ENCODE measurements at regions not wholly inside any gene's neighbourhood (a gene's known extent, or its start where the extent isn't known, plus 50 kb on each side); places are given as distances from the start of the nearest gene placed in this dataset.

- no TSS peak for BruUV-seq (replicated peaks)
- in situ Hi-C loops (cut with MboI) (no loop called here), intact Hi-C loops (cut with micrococcal nuclease) (no loop called here)
- Histone ChIP-seq H3K9me3 (replicated peaks; ENCODE audit: control insufficient read depth, insufficient read depth, low read depth, low read length) (no peaks in the 10 kb centered on the region), H3K9me1 (ENCODE audit: control insufficient read depth, insufficient read depth, low read length) (no peaks in the 10 kb centered on the region), H3K9ac (ENCODE audit: insufficient read depth in 1 of 2, low read depth in 2 of 2, low read length in 2 of 2) (no peak overlapping the region), H3K4me1 (replicated peaks in 1 of 2; ENCODE audit: control insufficient read depth in 2 of 2, insufficient read depth in 2 of 2, low read length in 2 of 2) (no peaks in the 10 kb centered on the region), H3K27me3 (ENCODE audit: control insufficient read depth in 2 of 2, insufficient read depth in 2 of 2, low read length in 2 of 2) (no peaks in the 10 kb centered on the region), H2AFZ (ENCODE audit: low read depth, low read length) (no peak overlapping the region), H3K4me3 (no peak overlapping the region), H3K4me2 (ENCODE audit: insufficient read depth, low read length) (no peak overlapping the region), H4K20me1 (replicated peaks; ENCODE audit: control insufficient read depth, insufficient read depth, low read length) (no peaks in the 10 kb centered on the region), H3K27ac (ENCODE audit: extremely low read depth, low read depth, low read length) (no peak overlapping the region), H3K36me3 (ENCODE audit: control insufficient read depth, insufficient read depth, low read length) (no peaks in the 10 kb centered on the region), H3K79me2 (ENCODE audit: control insufficient read depth, insufficient read depth, low read length) (no peaks in the 10 kb centered on the region)
- ChIA-PET CTCF (ENCODE audit: low intra/inter-chr PET ratio) (no interaction called here), POLR2A (no interaction called here)
- DNase-seq (ENCODE audit: extremely low read depth in 1 of 4, low spot score in 3 of 4): no peak
- WGBS (ENCODE audit: insufficient coverage, low coverage, missing lambda C conversion rate): 0% methylated on average over 2 of the region's 2 CpGs
- no peak for ATAC-seq
- TF ChIP-seq DACH1 (IDR thresholded peaks at IDR 0.05; ENCODE audit: partially characterized antibody) (no peak), TBP (optimal IDR thresholded peaks at IDR 0.05; ENCODE audit: low read depth, low read length) (no peak), HES1 (IDR thresholded peaks at IDR 0.05; ENCODE audit: low read depth) (no peak), HSF4 (CRISPR knock-in tag; IDR thresholded peaks at IDR 0.05; ENCODE audit: borderline replicate concordance) (no peak), XRCC4 (IDR thresholded peaks at IDR 0.05; ENCODE audit: extremely low read depth, insufficient read depth, insufficient read length) (no peak), CGGBP1 (CRISPR knock-in tag; IDR thresholded peaks at IDR 0.05) (no peak), NCOA1 (IDR thresholded peaks at IDR 0.05; ENCODE audit: low read depth) (no peak), NFIX (CRISPR knock-in tag; IDR thresholded peaks at IDR 0.05; ENCODE audit: low read depth) (no peak), CREBBP (IDR thresholded peaks at IDR 0.05; ENCODE audit: low read depth, low read length) (no peak), ERF (CRISPR knock-in tag; IDR thresholded peaks at IDR 0.05) (no peak), BCLAF1 (IDR thresholded peaks at IDR 0.05; ENCODE audit: borderline replicate concordance in 1 of 2, control insufficient read depth in 1 of 2, low read depth in 2 of 2, low read length in 1 of 2) (no peak), FOXO4 (CRISPR knock-in tag; IDR thresholded peaks at IDR 0.05) (no peak), ZFX (CRISPR knock-in tag; IDR thresholded peaks at IDR 0.05) (no peak), FOXK1 (CRISPR knock-in tag; IDR thresholded peaks at IDR 0.05; ENCODE audit: borderline replicate concordance) (no peak), ZNF766 (CRISPR knock-in tag; conservative IDR thresholded peaks at IDR 0.05) (no peak)
- no peak for FAIRE-seq
Observed at GRCh38 chr12:17056546-17056945, 450.6 kb upstream of the LMO3 start.

Data from K562 (cell line).